HG03097 (cell line): ENCODE measurements at regions not wholly inside any gene's neighbourhood (a gene's known extent, or its start where the extent isn't known, plus 50 kb on each side); places are given as distances from the start of the nearest gene placed in this dataset.

Source experiments
- ATAC-seq: cut with Tn5 transposase; IDR thresholded peaks from one replicate; pipeline ENCODE4 v1.9.1; 2021; ENCODE audit not compliant: unreplicated experiment, low FRiP score

DNA sequence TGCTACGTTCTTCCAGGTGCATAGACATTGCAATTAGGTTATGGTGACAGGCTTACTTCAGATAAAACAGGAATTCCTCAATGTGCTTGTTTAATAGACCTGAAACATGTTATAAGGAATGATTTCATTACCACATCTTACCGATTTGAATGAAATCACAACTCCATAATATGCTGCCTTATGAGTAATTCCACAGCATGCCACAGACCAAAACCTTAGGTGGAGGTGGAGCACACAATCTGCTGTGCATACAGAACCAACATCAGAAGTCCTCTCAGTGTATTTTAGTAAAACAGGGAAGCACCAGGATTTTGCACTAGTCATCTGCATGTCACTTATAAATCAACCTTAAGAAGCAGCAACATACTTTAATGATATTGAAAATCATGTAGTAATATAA is 148.9 kb upstream of the TSHZ2 start:
- no peak for ATAC-seq

DNA sequence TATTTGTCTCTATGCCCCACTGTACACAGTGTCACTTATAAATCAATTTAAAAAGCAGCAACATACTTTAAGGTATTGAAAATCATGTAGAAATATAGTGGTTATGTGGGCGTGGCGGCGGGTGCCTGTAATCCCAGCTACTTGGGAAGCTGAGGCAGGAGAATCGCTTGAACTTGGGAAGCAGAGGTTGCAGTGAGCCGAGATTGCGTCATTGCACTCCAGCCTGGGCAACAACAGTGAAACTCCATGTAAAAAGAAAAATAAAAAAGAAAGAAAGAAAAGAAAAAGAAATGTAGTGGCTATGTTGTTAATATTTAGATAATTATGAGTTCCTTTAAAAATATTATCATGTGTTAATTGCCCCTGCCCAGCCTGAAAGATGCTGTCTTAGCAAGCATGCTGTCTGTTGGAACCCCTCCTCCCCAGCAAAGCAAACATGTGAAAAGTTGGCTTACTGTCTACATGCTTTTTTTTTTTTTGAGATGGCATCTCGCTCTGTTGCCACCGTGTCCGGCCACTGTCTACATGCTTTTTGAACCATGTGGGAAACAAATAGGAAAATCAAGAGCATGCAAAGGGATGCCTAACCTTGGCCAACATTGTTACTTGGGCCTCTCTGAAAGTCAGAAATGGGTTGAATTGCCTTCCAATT is 151.4 kb upstream of the TSHZ2 start:
- no peak for ATAC-seq

GRCh38 chr20:52818491-52818890 is 153.7 kb upstream of the TSHZ2 start:
- no peak for ATAC-seq

- ATAC-seq = no peak
Observed at GRCh38 chr20:52817981-52818380, 154.2 kb upstream of the TSHZ2 start.

GRCh38 chr20:52817511-52817910 is 154.6 kb upstream of the TSHZ2 start:
- no peak for ATAC-seq

DNA sequence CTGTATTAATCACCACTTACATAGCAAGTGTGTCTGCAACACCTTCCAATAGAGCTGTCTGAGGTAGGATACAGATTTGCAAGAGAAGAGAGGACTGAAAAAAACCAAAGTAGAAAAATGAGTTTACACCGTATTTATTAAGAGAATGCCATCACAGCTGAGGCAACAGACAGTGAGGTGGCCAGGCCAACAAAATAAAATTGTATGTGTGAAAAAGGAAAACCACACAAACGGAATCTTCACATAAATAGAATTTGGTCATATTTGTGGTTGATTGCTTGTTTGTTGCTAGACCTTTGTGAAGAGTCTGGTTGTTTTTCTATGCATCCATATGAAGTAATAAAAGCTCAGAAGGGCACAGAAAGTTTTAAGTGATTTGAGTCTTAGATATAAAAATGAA is 157.8 kb upstream of the TSHZ2 start:
- ATAC-seq = no peak

GRCh38 chr20:52812231-52812847 is 159.8 kb upstream of the TSHZ2 start:
- no peak for ATAC-seq

DNA sequence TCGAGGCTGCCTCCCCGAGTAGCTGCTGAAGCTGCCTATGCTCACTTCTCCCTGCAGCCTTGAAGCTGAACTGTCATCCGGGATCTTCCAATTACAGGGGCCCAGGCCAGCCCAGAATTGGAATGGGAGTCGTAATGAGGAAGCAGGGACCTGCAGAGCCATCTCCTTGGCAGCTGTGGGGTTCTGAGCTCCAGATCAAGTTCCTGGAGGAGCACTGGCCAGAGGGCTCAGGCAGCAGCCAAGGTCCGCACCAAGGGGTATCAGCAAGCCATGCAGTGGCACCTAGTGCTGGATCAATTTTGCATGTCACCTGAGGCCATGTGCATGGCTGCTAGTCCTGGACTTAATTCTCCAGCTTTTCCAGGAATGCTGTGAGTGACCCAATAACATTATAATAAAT is 163.2 kb upstream of the TSHZ2 start:
- ATAC-seq = no peak

DNA sequence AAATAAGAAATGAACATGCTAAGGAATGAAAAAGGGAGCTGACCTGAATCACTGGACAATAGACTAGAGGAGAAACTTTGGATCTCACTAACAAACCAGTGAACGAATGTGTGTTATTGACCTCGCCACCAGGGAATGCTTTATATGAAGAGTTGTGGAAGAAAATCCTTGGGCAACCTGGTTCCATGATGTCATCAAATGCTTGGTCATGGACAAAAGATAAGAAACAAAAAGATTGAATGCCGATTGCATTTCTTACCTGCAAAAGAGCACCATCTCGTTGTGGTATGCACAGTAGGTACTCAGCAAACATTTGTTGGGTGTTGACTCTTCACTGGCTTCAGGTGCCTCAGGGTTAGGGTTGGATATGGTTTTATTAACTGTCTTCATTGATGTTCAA is 165.2 kb upstream of the TSHZ2 start:
- no peak for ATAC-seq

DNA sequence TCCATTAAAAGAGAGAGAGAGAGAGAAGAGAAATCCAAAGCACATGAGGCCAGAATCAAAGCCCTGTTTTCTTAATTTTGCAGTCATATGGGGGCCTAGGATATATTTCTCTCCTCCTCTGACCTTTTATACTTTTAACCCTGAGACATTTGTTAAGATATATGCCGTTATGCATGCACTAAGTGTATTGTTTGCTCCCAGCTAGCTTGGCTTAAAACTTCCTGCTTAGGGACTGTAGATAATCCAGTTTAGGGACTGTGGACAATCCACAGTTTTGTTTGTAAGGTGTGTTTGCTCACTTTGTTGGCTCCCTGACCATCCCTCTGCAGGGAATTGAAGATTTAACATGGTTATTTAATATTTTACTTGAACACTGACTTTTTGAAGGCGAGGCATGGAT is 166.3 kb upstream of the TSHZ2 start:
- ATAC-seq = no peak

GRCh38 chr20:52805296-52805571 is 166.9 kb upstream of the TSHZ2 start:
- no peak for ATAC-seq

DNA sequence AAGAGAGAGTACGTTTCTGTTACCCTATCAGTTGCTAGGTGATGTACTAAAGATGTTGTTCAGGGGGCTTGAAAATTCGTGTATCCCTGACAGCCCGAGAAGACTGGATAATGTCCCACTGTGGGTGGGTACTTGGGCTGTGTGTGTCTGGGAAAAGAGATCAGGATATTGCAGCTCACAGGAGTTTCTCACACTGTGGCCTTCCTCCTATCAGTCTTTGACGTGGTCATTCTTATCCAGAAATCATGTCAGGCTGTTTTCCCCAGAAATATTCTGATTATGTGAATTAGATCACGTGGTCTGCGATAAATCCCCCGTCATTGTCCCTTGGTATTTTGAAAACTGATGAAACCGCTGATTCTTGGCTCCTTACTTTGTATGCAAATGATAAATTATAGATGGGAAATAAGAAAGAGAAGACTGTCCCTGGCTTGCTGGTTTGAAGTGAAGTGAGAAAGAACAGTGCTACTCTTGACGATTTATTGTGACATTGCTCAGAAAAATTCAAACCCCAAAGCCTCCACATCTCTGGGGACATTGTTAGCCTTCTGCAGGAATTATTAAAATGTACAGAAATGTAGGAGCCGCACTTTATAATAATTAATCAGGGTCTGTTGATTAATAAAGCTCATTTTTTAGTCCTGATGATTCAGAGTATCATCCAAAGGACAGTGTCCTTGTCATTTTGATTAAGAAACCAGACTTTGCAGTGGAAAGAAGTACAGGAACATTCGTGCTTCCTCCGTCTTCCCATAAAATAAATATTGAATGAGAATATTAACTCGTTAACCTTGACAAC is 167.5 kb upstream of the TSHZ2 start:
- ATAC-seq = no peak

DNA sequence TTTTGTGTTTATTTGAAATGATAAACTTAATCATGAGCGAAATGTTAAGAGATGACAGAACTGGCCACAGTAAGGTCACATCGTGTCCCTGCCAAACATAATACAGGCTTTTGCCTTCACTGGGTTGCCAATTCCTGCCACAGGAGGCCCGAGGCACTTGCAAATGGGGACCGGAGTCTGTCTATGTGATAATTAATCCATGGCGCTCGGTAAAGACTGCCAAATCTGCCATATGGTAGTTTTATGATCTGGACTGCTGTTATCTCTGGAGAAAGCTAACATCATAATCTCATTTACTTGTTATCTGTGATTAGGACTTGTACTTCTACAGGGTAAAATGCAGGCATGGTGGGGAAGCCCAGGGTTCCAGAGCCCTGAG is 170.5 kb upstream of the TSHZ2 start:
- no peak for ATAC-seq

DNA sequence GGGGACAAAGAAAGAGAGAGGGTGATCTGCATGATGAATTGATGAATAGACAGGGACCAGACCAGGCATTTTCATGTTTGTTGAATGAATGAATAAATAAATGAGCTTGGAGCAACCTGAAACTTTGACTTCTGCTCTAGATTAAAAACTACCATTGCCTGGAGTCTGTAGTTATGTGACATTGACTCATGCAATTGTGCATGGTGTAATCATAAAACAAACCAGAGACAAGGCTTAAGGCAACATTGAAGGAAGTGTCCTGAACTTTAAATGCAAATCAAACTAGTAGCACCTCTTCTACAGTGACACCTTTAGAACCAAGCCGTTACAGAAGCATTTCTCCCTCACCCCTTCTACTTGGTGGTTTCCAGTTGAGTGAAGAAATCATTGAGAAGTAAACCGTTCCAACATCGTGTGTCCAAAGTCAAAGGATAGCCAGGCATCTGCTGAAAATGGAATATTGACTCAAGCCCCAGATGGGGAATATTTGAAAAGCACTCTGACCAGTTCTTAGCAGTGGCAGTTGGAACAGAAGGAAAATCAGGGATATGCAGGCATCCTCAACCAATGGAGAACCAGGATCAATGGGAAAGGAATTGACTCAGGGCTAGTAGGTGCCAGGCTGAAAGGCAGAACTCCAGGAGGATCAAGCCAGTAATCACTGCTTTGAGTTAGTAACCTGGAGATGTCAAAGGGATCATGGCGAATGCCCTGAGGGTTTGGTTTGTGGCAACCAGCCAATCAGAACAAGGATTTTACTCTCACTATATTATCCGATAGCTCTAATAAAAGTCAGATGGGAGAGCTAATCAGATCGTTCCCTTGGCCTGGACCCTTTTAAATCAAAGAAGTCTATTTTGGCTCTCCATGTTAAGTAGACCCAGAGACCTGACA is 171.2 kb upstream of the TSHZ2 start:
- ATAC-seq = no peak

DNA sequence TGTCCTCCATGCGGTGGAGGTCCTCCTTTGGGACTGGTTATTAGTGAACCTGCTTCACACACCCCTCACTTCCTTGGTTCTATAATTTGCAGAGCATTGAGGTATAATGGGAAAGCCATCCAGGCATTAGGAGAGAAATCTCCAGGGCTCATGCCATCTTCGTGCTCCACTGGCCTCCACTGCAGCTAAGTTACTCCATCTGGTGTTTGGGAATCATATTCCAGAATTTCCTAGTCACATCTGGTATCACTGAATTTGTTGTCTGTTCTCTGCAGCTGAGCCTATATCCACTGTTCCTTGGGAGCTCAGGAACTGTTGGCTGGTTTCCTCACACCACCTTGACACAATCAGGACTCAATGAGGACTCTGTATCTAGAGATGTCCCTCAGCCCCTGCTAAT is 173.0 kb upstream of the TSHZ2 start:
- ATAC-seq = no peak

DNA sequence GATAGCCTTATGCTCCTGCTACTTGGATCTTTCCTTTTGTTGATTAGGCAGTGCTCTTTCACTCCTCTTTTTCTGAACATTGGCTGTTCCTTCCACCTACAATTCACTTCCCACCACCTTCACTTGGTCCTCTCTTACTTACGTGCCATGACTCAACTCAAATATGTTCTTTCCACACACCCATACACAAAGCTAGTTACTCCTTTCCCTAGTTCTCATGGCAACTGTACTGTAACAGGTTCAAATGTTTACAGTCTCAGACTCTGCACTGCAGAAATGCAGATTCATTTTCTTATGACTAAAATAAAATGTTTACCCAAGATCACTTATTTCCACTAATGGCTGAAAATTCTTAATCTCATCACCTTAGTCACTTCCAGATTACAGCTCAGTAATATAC is 174.0 kb upstream of the TSHZ2 start:
- ATAC-seq = no peak

DNA sequence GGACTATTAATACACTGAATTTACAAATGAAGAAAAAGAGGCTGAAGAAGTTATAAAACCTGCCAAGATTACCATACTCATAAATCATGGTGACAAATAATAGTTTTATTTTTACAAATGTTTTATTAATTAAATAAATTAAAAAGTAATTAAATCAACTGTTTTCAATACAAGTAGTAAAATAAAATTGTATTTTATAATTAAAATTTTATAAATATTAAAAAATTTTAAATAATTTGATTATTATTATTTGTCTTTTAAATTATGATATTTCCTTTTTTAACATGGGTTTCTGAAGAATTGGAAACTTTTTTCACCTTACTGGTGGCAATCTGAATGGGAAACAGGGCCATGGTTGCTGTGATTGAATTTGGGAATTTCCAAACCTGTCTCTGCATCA is 177.3 kb upstream of the TSHZ2 start:
- ATAC-seq = no peak

- no peak for ATAC-seq
Observed at GRCh38 chr20:52793339-52793963, 178.7 kb upstream of the TSHZ2 start.

DNA sequence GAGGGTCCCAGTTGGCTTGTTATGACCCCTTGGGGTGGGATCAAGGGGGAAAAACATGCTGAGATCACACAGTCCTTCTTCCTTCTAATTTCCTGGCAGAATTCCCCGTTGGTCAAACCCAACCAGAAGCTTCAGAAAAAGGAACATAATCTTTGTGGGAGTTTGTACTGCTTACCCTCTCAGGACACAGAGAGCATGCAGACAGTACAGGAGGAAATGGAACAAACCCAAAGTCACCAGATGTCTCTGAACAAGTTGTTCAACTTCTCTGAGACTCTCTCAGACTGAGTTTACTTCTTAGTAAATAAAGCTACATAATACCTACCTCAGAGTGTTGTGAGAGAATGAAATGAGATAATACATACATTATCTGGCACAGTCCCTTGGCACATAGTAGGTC is 181.1 kb upstream of the TSHZ2 start:
- ATAC-seq = no peak

DNA sequence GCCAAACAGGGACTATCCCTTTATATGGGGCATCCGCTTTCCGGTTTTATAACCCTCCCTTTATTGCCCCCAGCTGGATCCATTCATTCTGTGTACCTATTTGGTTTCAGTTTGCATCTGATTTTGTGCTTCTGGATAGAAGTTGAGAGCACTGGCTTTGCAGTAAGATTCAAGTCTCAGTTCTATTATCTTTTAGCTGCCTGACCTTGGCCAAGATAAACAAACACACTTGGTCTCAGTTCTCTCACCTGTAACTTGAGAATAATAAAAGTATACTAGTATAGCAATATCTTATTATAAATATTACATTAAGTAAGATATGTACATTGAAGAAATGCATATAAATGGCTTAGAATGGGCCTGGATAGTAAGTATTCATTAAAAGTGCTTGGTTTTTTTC is 182.4 kb upstream of the TSHZ2 start:
- no peak for ATAC-seq

GRCh38 chr20:52787962-52788361 is 184.2 kb upstream of the TSHZ2 start:
- no peak for ATAC-seq
